ENCODE measurements at regions not wholly inside any gene's neighbourhood (a gene's known extent, or its start where the extent isn't known, plus 50 kb on each side); places are given as distances from the start of the nearest gene placed in this dataset.

DNA sequence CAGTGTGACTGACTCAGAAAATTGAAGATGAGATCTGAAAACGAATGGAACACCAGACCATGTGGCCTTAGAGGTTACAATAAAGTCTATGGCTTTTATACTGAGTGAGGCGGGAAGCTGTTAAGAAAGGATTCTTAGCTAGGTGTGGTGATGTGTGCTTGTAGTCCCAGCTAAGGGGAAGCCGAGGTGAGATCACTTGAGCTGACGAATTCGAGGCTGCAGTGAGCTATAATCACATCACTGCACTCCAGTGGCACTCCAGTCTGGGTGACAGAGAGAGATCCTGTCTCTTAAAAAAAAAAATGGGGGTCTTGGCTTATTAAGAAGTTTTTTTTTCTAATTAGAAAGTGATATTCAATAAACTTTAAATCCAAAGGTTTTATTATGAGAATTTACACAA lies 678.6 kb downstream of the TMTC2 start:
- Histone ChIP-seq H3K4me3 (ENCODE audit: low read depth in 1 of 3, low read length in 3 of 3) (no peak overlapping the region), H3K27me3 (ENCODE audit: control insufficient read depth in 4 of 4, insufficient read depth in 4 of 4, low read length in 3 of 4) (no peaks in the 10 kb centered on the region), H3K36me3 (ENCODE audit: control insufficient read depth in 4 of 4, insufficient read depth in 3 of 4, low read depth in 1 of 4, low read length in 3 of 4) (no peaks in the 10 kb centered on the region), H3K27ac (ENCODE audit: low read depth in 1 of 2, low read length in 2 of 2) (no peak overlapping the region), H3K4me1 (ENCODE audit: control insufficient read depth in 4 of 4, insufficient read depth in 4 of 4, low read length in 3 of 4) (no peaks in the 10 kb centered on the region), H3K9me3 (ENCODE audit: control insufficient read depth in 4 of 4, low read length in 3 of 4) (no peaks in the 10 kb centered on the region), H3K9ac (ENCODE audit: low read depth in 1 of 2, low read length in 2 of 2) (no peak overlapping the region)
- DNase-seq (ENCODE audit: low spot score), result no peak
- TF ChIP-seq NR2F2 (IDR thresholded peaks at IDR 0.05), result no peak
- TF ChIP-seq, protein P1, sequence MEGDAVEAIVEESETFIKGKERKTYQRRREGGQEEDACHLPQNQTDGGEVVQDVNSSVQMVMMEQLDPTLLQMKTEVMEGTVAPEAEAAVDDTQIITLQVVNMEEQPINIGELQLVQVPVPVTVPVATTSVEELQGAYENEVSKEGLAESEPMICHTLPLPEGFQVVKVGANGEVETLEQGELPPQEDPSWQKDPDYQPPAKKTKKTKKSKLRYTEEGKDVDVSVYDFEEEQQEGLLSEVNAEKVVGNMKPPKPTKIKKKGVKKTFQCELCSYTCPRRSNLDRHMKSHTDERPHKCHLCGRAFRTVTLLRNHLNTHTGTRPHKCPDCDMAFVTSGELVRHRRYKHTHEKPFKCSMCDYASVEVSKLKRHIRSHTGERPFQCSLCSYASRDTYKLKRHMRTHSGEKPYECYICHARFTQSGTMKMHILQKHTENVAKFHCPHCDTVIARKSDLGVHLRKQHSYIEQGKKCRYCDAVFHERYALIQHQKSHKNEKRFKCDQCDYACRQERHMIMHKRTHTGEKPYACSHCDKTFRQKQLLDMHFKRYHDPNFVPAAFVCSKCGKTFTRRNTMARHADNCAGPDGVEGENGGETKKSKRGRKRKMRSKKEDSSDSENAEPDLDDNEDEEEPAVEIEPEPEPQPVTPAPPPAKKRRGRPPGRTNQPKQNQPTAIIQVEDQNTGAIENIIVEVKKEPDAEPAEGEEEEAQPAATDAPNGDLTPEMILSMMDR (IDR thresholded peaks at IDR 0.05; ENCODE audit: low read depth, low read length, missing input control), result no peak
- TF ChIP-seq, protein P2, sequence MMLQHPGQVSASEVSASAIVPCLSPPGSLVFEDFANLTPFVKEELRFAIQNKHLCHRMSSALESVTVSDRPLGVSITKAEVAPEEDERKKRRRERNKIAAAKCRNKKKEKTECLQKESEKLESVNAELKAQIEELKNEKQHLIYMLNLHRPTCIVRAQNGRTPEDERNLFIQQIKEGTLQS (IDR thresholded peaks at IDR 0.05), result no peak
- TF ChIP-seq GABPA (IDR thresholded peaks at IDR 0.05 in 1 of 2, conservative IDR thresholded peaks at IDR 0.05 in 1 of 2), result no peak
- no peak for TF ChIP-seq SP1 (IDR thresholded peaks at IDR 0.05)
- TF ChIP-seq YY1 (IDR thresholded peaks at IDR 0.05), result no peak
- TF ChIP-seq TAF1 (conservative IDR thresholded peaks at IDR 0.05), result no peak
- no peak for TF ChIP-seq RXRA (IDR thresholded peaks at IDR 0.05)
- no peak for TF ChIP-seq FOXA2 (IDR thresholded peaks at IDR 0.05)
- TF ChIP-seq HNF4G (IDR thresholded peaks at IDR 0.05), result no peak
- no peak for TF ChIP-seq FOXA1 (IDR thresholded peaks at IDR 0.05)
- WGBS, result 68% methylated on average over 5 of the region's 5 CpGs

DNA sequence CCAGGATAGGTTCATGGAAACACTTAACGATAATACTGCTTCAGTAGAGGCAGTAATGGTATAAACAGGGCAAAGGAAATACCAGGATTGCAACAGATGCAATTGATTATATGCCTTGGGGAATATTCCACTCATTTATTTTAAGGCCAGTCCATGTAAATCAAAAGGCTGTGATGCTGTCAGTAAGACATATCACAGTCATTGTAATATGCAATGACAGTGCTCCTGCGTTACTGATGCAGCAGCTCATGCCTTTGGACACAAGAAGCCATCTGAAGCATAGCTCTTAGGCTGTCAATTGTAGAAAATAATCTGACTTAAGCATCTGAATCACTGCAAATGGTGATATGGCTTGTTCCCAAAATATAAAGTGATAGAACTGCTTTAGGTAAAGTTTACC lies 674.8 kb downstream of the TMTC2 start:
- Histone ChIP-seq H3K27me3 (ENCODE audit: control insufficient read depth in 4 of 4, insufficient read depth in 4 of 4, low read length in 3 of 4) (no peaks in the 10 kb centered on the region), H3K36me3 (ENCODE audit: control insufficient read depth in 4 of 4, insufficient read depth in 3 of 4, low read depth in 1 of 4, low read length in 3 of 4) (no peaks in the 10 kb centered on the region), H3K9me3 (ENCODE audit: control insufficient read depth in 4 of 4, low read length in 3 of 4) (no peaks in the 10 kb centered on the region), H3K4me3 (ENCODE audit: low read depth in 1 of 3, low read length in 3 of 3) (no peak overlapping the region), H3K4me1 (ENCODE audit: control insufficient read depth in 4 of 4, insufficient read depth in 4 of 4, low read length in 3 of 4) (no peaks in the 10 kb centered on the region), H3K9ac (ENCODE audit: low read depth in 1 of 2, low read length in 2 of 2) (no peak overlapping the region), H3K27ac (ENCODE audit: low read depth in 1 of 2, low read length in 2 of 2) (no peak overlapping the region)
- WGBS, result 93% methylated on average over 2 of the region's 2 CpGs
- DNase-seq (ENCODE audit: low spot score), result no peak
- TF ChIP-seq, protein P1 (IDR thresholded peaks at IDR 0.05; ENCODE audit: low read depth, low read length, missing input control), result no peak
- TF ChIP-seq YY1 (IDR thresholded peaks at IDR 0.05) (no peak), FOXA2 (IDR thresholded peaks at IDR 0.05) (no peak), NR2F2 (IDR thresholded peaks at IDR 0.05) (no peak), RXRA (IDR thresholded peaks at IDR 0.05) (no peak), RAD21 (IDR thresholded peaks at IDR 0.05) (no peak), TAF1 (conservative IDR thresholded peaks at IDR 0.05) (no peak), HNF4G (IDR thresholded peaks at IDR 0.05) (no peak), JUND (IDR thresholded peaks at IDR 0.05) (no peak), FOXA1 (IDR thresholded peaks at IDR 0.05) (no peak), SP1 (IDR thresholded peaks at IDR 0.05) (no peak), HNF4A (conservative IDR thresholded peaks at IDR 0.05) (no peak), GABPA (IDR thresholded peaks at IDR 0.05 in 1 of 2, conservative IDR thresholded peaks at IDR 0.05 in 1 of 2) (no peak), EGR1 (IDR thresholded peaks at IDR 0.05; ENCODE audit: low read depth in 2 of 2) (no peak)
- TF ChIP-seq, protein P2 (IDR thresholded peaks at IDR 0.05), result no peak
- TF ChIP-seq, protein P3, sequence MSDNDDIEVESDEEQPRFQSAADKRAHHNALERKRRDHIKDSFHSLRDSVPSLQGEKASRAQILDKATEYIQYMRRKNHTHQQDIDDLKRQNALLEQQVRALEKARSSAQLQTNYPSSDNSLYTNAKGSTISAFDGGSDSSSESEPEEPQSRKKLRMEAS (IDR thresholded peaks at IDR 0.05), result no peak
- TF ChIP-seq, protein P4, sequence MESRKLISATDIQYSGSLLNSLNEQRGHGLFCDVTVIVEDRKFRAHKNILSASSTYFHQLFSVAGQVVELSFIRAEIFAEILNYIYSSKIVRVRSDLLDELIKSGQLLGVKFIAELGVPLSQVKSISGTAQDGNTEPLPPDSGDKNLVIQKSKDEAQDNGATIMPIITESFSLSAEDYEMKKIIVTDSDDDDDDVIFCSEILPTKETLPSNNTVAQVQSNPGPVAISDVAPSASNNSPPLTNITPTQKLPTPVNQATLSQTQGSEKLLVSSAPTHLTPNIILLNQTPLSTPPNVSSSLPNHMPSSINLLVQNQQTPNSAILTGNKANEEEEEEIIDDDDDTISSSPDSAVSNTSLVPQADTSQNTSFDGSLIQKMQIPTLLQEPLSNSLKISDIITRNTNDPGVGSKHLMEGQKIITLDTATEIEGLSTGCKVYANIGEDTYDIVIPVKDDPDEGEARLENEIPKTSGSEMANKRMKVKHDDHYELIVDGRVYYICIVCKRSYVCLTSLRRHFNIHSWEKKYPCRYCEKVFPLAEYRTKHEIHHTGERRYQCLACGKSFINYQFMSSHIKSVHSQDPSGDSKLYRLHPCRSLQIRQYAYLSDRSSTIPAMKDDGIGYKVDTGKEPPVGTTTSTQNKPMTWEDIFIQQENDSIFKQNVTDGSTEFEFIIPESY (IDR thresholded peaks at IDR 0.05), result no peak
- TF ChIP-seq, protein P5, sequence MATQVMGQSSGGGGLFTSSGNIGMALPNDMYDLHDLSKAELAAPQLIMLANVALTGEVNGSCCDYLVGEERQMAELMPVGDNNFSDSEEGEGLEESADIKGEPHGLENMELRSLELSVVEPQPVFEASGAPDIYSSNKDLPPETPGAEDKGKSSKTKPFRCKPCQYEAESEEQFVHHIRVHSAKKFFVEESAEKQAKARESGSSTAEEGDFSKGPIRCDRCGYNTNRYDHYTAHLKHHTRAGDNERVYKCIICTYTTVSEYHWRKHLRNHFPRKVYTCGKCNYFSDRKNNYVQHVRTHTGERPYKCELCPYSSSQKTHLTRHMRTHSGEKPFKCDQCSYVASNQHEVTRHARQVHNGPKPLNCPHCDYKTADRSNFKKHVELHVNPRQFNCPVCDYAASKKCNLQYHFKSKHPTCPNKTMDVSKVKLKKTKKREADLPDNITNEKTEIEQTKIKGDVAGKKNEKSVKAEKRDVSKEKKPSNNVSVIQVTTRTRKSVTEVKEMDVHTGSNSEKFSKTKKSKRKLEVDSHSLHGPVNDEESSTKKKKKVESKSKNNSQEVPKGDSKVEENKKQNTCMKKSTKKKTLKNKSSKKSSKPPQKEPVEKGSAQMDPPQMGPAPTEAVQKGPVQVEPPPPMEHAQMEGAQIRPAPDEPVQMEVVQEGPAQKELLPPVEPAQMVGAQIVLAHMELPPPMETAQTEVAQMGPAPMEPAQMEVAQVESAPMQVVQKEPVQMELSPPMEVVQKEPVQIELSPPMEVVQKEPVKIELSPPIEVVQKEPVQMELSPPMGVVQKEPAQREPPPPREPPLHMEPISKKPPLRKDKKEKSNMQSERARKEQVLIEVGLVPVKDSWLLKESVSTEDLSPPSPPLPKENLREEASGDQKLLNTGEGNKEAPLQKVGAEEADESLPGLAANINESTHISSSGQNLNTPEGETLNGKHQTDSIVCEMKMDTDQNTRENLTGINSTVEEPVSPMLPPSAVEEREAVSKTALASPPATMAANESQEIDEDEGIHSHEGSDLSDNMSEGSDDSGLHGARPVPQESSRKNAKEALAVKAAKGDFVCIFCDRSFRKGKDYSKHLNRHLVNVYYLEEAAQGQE (IDR thresholded peaks at IDR 0.05), result no peak
